ENCODE measurements at regions not wholly inside any gene's neighbourhood (a gene's known extent, or its start where the extent isn't known, plus 50 kb on each side); places are given as distances from the start of the nearest gene placed in this dataset.

DNA sequence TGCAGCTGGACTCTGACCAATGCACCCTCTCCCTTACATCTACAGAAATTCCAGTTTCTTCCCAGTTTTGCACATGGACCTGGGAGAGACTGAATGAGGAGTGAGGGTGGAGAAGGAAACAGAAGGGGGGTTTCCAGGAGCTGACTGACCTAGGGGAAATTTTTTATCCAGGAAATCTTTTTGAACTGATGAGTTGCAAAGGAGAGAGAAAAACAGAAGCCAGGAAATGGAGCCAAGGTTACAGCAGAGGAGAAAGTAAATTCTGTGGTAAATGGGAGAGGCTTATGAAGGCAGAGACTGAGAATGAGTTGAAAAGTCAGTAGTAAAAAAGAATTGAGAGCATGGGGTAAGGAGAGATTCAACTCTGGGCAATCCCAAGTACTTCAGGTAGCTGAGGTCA lies 192.8 kb downstream of the SMIM20 start:
- no peak for DNase-seq

DNA sequence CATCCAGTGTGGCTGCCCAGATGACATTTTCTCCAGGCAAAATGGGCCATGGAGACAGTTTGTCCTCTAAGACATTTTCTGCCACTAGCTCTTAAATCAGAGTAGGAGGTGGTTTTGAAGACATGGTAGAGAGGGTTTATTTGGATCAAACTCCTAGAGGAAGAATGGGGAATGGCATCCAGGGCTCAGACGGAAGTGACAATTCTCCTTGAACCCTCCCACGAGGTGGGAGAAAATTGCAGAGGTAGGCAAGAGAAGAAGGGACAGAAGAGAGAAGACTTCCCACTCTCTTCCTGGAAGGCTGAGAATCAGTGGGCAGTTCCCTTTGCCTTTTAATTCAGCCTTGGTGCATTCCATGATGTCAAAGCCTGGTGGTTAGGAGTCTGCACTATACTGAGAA lies 194.0 kb downstream of the SMIM20 start:
- peak in 1 of 2 donors; percentile 59 for DNase-seq

DNA sequence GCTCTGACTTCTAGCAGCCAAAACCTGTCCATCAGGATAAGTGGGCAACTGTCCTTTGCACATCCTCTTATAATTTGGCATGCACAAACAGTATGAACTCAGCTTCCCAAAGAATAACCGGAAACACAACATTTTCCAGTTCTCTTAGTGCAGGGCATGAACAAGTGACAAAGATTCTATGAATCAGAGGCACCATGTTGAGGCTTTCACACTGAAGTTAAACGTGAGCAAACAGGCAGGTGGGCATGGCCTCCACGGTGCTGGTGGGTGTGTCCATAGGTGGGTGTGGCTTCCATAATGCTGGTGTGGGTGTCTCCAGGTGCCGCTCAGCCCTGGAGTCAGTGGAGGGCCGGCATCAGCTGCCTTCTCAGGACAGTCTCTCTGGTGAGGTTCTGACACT lies 196.5 kb downstream of the SMIM20 start:
- no peak for DNase-seq

DNA sequence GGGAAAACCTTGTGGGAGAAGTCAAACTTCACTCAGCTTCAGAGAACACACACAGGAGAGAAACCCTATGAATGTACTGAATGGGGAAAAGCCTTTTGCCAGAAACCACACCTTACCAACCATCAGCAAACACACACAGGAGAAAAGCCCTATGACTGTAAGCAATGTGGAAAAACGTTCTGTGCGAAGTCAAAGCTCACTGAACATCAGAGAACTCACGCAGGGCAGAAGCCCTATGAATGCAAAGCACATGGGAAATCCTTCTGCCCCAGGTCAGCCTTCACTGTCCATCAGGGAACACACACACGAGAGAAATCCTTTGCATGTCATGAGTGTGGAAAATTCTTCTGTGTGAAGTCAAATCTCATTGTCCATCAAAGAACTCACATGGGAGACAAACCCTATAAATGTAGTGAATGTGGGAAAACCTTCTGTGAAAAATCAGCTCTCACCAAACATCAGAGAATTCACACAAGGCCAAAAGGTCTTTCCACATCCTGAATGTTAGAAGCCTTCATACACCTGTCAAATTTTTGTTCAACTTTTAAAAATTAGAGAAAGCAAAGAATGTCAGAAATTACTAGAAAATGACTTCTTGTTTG lies 199.4 kb downstream of the SMIM20 start:
- DNase-seq = no peak

DNA sequence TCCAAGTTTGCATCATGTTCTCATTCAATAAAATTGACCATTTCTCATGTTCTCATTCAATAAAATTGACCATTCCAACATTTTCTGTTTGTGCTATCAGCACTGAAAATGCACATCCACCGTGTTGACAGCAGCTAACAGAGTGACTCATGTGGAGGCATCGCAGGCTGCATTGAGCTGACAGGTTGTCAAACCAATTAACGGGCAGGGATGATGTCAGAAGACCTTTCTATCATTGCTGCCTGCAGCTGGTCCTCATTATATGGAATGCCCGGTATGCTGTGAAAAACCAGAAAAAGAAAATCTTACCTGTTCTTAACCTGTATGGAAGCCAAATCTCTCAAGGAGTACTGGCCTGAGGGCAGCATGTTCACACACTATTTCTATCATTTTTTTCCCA lies 202.0 kb downstream of the SMIM20 start:
- DNase-seq = no peak

DNA sequence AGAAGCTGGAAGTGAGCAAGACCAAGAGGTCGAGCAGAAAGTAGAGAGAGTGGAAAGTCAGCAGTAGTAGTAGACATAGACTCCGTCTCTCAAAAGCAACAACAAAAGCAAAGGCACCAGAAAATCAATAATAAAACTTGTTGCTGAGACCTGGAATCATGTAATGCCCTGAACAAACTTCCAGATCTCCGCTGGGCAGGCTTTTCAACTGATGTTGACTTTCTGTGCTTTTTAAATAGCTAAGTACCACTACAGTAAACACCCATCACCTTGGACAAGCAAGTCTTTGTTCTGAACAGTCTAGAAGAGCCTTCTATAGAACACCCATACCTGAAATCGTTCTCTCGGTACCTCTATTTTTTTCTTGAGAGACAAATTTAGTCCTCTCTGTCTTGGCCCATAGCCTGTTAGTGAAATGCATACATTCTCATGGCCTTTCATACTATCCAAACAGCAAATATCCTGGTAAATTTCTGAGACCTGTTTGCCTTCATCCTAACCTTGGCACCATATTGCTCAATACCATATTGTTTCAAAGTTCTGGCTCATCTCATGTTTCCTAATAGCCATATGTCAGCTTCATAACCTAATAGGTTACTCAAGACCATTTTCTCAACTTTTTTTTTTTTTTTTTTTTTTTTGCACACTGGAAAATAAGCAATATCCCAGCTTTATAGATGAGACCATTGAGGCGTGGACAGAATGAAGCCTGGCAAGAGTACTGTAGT lies 200.6 kb upstream of the RBPJ start:
- peak; percentile 53 to 67 for DNase-seq

DNA sequence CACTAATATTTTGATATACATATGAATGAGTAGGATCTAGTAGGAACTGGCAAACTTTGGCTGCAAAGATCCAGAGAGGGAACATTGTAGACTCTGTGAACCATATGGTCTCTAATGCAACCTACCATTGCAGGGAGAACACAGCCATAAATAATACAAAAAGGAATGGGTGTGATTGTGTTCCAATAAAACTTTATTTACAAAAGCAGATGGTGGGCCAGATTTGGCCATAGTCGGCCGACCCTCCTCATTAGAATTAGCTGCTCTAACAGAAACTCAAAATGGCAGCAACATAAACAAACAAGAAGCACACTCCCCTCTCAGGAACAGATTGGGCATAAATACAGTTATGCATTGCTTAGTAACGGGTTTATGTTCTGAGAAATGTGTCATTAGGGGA lies 198.1 kb upstream of the RBPJ start:
- no peak for DNase-seq

DNA sequence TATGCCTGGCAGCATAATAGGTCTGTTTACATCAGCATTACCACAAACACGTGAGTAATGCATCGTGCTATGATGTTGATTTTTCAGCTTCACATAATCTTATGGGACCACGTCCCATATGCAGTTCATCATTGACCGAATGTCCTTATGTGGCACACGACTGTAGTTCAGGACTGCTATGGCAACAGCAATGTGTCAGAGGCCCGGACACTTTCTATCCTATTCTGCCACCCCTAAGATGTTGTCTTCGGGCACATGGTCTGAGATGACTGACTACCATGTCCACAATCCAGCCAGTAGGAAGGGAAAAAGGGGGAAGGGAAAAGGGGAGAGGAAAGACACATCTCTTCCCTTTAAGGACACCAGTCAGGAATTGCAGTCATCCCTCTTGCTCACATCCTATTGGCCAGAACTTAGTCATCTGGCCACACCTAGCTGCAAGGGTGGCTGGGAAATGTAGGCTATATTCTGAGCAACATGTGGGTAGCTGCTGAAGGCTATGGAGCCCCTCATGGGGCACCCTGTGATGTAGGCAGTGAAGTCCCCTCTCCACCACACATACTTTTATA lies 196.0 kb upstream of the RBPJ start:
- no peak for DNase-seq

DNA sequence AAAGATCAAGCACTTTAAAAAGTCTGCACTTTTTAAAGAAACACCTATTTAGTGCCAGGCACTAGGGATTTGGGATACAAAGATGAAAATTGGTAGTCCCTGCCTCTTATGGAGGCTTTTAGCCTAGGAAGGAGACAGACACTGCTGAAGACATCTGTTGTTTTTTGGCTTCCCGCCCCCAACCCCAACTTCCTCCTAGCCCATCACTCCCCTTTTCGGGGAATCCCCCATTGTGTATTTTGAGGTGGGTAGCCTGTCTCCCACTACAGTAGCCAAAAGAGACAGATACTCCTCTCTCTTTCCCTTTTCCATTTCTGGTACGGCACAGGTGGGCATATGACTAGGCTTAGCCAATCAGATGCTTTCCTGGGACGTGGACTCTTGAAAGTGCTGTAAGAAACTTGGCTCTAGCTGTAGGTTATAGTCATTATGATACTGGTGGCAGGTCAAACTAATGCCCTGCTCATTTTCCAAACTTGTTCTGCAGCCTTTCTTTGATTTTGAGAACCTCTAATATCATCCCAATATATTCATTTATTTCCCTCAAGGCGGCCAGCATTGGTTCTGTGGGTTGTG lies 194.6 kb upstream of the RBPJ start:
- no peak for DNase-seq

DNA sequence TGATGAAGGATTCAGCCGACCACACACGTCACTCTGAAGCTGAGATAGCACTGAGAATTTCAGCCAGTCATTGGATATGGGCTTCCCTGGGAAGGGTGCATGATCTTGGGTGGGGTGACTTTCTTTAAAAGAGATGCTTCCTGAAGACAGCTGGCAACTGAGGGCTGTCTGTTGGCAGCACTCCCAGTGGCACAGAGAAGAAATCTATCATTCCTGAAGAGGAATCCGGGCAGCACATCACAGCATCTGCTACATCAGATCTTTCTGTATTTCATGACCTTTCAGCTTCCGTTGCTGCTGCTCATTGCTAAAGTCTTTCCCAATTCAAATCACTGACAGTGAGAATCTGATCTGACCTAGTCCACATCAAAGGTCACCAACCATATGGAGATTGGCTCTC lies 193.8 kb upstream of the RBPJ start:
- DNase-seq = no peak

DNA sequence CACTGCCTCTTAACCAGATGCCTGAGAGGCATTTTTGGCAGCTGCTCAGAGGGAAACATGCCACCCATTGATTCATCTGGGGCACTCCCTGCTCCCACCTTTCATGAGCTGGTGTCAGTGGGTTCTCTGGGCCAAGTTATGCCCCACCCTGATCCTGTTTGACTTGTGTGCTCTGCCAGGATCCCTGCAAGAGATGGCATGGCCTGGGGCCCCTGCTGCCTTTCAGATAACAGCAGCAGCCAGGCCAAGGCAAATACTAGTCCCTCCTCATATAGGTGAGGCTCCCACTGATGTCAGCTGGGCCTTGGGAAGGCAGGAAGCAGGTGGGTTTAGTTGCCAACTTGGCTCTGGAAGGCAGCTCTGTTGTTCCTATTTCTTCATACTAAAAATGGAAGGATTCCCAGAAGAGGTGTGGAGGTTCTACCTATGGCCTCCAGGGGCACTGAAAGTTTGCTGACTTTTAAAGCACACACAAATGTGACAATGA lies 192.9 kb upstream of the RBPJ start:
- no peak for DNase-seq

DNA sequence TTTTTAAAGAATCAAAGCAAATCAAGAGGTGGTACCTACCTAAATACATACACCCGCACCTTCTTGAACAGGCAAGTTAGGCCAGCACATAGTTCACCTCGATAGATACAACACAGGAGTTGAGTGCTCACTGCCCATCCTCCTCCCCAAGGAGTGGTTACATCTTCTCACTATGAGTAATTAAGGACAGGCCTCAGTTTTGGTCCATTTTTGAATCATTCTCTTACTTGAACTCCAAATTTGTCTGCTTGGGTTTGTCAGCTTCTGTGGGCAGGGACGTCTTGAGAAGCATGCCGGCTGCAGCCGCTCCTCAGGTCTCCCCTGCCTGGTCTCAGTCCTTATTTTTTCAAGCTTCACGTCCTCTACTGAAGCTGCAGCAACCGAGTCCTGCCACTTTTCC lies 190.6 kb upstream of the RBPJ start:
- DNase-seq = no peak

DNA sequence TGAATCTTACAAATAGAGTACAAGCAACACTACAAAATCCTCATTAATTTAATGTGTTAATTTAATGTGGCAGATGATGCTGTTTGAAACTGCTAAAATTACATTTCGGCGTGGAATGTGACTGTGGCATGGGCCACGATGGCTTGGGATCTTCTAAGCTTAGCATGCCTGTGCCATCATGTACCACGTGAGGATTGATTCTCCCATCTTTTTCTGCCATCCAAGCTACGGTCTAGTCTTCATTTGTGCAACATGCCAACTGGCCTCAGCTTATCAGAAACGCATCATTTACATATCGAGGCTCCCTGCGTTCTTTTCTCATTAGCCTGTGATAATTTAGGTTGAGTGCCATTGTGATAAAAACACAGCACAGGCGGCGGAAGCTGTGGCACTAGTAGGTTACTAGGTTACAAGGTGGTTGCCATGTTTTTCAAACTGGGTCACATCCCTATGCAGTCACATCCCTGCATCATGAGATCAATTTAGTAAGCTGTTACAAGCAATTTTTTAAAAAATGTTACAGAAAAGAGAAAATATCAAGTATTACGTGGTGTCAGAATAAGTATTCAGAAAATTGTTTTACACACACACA lies 189.9 kb upstream of the RBPJ start:
- no peak for DNase-seq

DNA sequence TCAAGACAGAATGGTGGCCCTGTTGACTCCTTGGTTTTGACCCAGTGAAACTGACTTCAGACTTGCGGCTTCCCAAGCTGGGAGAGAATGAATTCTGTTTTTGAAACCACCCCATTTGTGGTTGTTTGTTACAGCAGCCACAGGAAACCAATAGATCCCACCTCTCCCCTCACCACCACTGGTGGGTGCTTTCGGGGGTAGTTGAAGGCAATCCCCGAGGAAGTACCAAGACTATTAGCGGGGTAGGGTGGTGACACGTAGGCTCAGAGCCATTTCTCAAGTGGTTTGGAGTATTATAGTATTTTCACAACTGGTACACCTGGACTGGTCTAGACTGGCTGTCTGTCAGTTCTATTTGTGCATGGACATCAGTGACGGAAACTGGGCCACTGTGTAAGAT lies 189.1 kb upstream of the RBPJ start:
- DNase-seq = no peak

DNA sequence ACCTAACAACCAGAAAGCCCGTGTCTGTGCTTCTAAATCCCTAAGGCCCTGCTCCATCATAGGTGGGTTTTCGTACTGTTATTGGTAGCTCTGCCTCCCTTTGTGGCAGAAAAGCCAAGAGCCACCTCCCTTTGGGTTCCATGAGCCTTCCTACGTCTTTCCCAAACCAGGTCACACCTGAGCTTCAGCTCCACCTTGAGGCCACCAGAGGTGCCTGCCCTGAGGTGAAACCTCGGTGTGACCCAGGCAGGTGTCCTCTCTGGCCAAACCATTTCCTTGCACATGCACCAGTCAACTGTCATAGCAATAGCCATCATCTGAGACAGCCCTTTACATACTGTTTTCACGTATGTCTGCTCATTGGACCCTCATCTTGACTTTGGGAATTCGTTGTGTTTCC lies 188.0 kb upstream of the RBPJ start:
- DNase-seq = no peak

DNA sequence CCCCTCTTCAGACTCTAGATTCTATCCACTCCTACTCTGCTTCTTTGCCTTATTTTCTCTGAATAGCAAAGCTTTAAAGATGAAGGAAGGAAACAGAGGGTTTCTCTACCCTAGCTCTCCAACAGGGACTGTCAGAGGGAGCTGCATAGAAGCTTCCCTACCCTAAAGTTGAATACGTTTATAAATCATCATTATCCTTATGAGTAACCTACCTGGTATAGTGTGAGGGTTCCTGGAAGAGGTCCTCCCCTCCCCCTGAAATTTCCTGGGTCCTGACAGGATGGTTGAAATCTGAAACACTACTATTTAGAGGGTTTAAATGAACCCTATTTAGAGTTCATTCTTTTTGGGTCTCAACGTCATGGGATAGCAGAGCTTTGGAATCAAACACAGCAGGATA lies 187.0 kb upstream of the RBPJ start:
- no peak for DNase-seq

DNA sequence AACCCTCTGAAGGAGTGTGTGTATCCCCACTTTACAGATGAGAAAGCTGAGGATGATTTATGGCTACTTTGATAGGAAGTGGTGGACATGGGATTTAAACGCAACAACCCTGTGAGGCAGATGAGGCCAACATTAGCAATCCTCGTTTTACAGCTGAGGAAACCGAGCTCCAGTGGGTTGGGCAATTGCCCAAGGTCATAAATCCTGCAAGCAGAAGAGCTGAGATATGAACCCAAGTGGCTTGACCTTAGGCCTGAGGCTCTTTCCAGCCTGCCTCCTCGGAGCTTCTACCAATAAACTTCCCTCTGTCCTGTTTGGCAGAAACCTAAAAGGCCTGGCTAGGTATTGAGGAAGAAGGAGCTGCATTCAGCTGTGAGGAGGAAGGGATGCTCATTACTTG lies 185.5 kb upstream of the RBPJ start:
- DNase-seq = no peak

DNA sequence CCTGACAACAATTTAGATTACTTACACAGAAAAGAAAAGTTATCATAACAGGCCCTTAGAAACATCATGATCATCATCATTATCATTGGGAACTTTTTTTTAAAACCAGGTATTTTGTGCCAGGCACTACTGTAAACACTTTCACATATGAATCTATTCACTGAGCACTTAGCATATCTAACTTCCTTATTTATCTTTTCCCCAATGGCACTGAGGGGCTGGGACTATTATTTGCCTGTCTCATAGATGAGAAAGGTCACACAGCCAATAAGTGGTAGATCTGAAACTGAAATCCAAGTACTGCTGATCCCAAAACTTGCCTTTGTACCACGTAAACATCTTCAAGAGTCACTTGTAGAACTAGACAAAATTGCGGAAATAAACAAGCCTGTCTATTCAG lies 184.2 kb upstream of the RBPJ start:
- DNase-seq = no peak

DNA sequence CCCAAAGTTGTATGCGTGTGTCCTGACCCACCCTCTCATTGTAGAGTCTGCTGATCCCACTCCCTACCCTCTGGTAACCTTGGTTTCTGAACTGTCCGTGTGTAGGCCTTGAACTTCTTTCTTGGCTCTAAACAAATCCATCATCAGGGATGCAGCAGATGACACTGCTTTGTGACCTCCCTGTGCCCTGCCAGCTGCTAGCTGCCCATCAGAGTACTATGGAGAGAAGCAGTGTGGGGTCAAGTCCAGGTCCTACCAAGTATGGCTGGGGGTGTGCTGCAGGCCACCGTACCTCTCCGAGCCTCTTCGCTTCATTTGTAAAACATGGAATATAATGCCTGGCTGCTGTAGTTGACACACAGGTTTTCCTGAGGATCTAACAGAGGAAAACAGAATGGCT lies 183.5 kb upstream of the RBPJ start:
- no peak for DNase-seq

DNA sequence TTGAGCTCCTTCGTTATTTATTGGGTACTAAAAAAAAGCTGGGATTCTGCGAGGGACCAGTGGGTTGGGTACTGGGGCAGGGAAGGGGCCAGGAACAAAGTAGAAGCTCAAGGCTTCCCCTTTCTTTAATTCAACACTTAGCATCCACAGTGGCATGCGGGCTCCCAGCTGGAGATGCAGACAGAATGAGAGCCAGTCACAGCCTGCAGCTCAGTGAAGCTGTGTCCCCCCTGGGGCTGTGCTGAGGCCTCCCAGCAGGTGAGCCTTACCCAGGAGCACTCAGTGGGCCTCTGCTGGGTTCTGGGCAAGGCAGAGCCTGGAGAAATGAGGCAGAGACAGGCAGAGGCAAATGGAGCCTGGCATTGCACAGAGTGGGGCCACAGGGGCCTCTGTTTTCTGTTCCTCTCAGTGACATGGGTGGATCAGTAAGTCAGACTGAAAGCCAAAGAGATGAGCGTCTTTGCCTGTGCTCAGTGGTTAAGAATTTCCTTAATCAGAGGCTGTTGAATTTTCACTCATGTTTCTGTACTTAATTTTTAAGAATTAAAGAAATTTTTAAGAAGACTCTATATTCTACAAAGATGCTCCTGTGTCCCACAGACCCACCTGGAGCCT lies 181.4 kb upstream of the RBPJ start:
- DNase-seq = no peak

DNA sequence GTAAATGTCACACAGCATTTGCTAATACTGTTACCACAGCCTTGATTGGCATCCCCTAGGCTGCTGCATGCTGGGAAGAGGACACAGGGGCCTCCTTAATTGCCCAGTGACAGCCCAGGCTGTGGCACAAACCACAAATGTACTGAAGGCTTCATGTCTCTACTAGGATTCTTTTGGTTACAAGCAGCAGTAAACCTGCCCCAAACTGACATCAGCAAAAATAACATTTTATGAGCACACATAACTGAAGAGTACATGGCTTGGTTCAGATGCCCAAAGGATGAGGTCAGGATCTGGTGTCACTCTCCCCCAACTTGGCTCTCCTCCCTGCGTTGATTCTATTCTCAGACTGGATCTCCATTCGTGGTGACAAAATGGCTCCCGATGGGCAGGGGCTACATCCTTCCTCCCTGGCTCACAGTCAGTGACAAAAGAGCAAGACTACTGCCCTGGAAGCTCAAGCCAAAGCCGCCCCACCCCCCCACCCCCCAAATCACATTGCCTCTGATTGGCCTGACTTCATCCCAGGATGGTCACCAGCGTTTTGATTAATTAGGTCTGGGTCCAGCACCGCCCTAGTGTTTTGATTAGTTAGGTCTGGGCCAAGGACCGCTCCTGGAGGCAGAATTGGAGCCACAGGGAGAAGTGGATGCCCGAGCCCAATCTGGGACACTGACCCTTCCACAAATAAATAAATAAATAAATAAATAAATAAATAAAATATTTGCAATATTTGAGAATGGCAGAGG lies 180.5 kb upstream of the RBPJ start:
- no peak for DNase-seq

DNA sequence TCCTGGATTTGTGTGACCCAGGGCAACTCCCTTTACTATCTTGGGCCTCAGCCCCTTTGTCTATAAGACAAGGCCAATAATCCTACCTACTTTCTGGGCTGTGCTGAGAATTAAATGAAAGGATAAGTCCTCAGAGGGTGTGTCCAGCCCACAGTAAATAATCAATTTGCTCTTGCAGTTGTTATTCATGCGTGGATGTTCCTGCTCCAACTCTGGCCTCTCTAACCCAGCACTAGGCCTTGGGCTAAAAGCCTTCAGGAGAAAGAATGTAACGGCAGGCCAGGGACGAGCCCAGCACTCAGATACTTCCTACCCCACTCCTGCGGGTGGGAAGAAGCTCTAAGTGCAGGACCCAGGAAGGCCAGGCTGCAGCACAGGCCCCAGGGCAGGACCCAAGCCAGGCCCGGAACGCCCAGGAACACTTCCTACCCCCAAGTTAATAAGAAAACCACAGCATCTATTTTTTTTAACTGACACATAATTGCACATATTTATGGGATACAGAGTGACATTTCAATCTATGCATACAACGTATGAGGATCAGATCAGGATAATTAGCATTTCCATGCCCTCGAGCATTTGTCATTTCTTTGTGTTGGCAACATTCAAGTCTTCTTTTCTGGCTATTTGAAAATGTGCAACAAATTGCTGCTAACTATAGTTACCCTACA lies 179.6 kb upstream of the RBPJ start:
- DNase-seq = no peak
